WERI-Rb-1 (cell line): ENCODE measurements at regions not wholly inside any gene's neighbourhood (a gene's known extent, or its start where the extent isn't known, plus 50 kb on each side); places are given as distances from the start of the nearest gene placed in this dataset.

ENCODE experiments used
- DNase-seq: peaks from one replicate; pipeline ENCODE4 v3.0.0-alpha.2; 2020
- H3K27ac ChIP-seq: fragments of 250-450 bp; sonication (Bioruptor Pico); 2 replicates; pipeline ENCODE4 v1.5.1; 2020; ENCODE audit warnings: mild to moderate bottlenecking, moderate library complexity
- H3K27me3 ChIP-seq: fragments of 250-450 bp; sonication (Bioruptor Pico); 2 replicates; pipeline ENCODE4 v1.5.1; 2021; ENCODE audit warnings: mild to moderate bottlenecking, low read depth, moderate library complexity; ENCODE audit not compliant: insufficient read depth, severe bottlenecking
- H3K36me3 ChIP-seq: fragments of 250-450 bp; sonication (Bioruptor Pico); 2 replicates; pipeline ENCODE4 v1.5.1; 2020; ENCODE audit warnings: mild to moderate bottlenecking, moderate library complexity
- H3K4me3 ChIP-seq: 2 replicates; pipeline ENCODE4 v1.5.1; 2011; ENCODE audit warnings: low read depth, mild to moderate bottlenecking, control low read depth, low read length
- H3K9me3 ChIP-seq: fragments of 250-450 bp; sonication (Bioruptor Pico); 2 replicates; pipeline ENCODE4 v1.5.1; 2021; ENCODE audit warnings: mild to moderate bottlenecking, moderate library complexity; ENCODE audit not compliant: severe bottlenecking
- CTCF ChIP-seq: IDR thresholded peaks from 2 replicates; pipeline ENCODE4 v1.5.1; 2011; ENCODE audit warnings: low read depth, mild to moderate bottlenecking, control low read depth, inconsistent platforms, low read length

DNA sequence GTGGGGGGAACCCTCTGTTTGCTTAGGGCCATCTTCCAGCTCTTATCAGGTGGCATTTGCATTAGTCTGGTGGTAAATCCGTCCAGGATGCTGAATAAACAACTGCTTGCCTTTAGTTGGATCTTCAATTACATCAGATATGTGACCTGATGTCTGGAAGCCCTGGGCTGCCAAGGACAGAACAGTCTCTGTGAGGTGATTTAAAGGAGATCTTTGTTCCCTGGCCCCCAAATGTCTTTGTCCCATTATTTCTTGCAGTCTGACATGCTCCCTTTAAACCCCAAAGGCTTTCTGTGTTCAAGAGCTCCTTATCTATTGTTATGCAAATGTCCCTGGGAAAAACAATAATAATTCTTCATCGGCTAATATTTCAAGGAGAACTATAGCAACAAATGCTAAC is 84.6 kb upstream of the SPTLC3 start:
- no peak for TF ChIP-seq CTCF
- H3K9me3 ChIP-seq = no peaks in the 10 kb centered on the region
- DNase-seq = peak; percentile 41
- H3K27me3 ChIP-seq = no peaks in the 10 kb centered on the region
- no peaks in the 10 kb centered on the region for H3K36me3 ChIP-seq
- H3K4me3 ChIP-seq = no peak overlapping the region
- peak overlapping the region; percentile 33 for H3K27ac ChIP-seq

DNA sequence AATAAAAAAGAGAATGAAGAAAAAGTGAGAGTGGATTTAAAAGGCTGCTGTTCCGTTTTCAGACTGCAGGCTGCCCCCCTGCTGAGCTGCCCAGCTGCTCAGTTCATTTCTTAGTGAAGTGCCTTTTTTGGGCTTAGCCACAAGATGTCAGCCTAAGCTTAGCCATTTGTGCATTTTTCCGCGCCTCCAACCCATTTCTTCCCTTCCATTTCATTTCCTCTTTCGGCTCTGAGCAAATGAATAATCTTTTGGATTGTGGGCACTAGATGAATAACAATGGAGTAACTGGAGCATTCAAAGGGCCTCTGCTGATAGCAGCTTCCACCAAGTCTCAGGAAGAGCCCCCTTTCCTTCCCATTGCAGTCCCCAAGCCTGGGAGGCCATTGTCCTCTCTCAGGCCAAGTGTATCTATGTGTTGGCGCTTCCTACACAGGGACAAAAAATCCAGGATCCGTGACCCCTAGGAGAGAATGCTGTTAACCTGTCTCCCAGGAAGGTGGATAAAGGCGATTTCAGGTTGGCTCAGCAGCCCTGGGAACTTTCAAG is 83.5 kb upstream of the SPTLC3 start:
- Histone ChIP-seq H3K27me3 (no peaks in the 10 kb centered on the region), H3K36me3 (no peaks in the 10 kb centered on the region), H3K4me3 (no peak overlapping the region), H3K27ac (no peak overlapping the region), H3K9me3 (no peaks in the 10 kb centered on the region)
- TF ChIP-seq CTCF = peak; percentile 80
- DNase-seq = peak; percentile 80

GRCh38 chr20:12925863-12926793 is 82.6 kb upstream of the SPTLC3 start:
- TF ChIP-seq CTCF = no peak
- no peaks in the 10 kb centered on the region for H3K27me3 ChIP-seq
- H3K4me3 ChIP-seq = no peak overlapping the region
- H3K27ac ChIP-seq = no peak overlapping the region
- DNase-seq = no peak
- H3K9me3 ChIP-seq = no peaks in the 10 kb centered on the region
- no peaks in the 10 kb centered on the region for H3K36me3 ChIP-seq

DNA sequence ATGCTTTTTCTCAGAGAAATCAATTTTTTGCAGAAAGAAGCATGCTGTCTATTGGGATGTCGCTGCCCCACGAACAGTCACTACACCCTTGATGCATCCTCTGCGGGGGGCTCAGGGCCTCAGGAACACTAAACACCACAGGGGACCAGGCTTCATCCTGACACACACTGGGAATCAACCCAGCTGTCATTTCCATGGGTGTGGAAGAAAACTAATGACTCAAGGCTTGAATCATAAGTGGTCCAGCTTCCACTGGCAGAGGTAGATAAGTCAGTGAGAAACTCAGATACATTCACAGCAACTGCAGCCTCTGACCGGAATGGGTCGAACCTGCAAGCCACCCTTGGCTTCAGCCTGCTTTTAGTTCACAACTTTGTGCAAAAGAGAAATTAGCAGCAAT is 81.3 kb upstream of the SPTLC3 start:
- no peak for TF ChIP-seq CTCF
- Histone ChIP-seq H3K4me3 (no peak overlapping the region), H3K27me3 (no peaks in the 10 kb centered on the region), H3K9me3 (no peaks in the 10 kb centered on the region), H3K36me3 (no peaks in the 10 kb centered on the region), H3K27ac (no peak overlapping the region)
- DNase-seq = no peak

- Histone ChIP-seq H3K9me3 (no peaks in the 10 kb centered on the region), H3K36me3 (no peaks in the 10 kb centered on the region), H3K27me3 (no peaks in the 10 kb centered on the region), H3K27ac (no peak overlapping the region), H3K4me3 (no peak overlapping the region)
- no peak for TF ChIP-seq CTCF
- no peak for DNase-seq
Observed at GRCh38 chr20:12928358-12928754, 80.4 kb upstream of the SPTLC3 start.
